ENCODE measurements at regions not wholly inside any gene's neighbourhood (a gene's known extent, or its start where the extent isn't known, plus 50 kb on each side); places are given as distances from the start of the nearest gene placed in this dataset.
"Not testable (repeated sequence)": the region's sequence is repeated elsewhere in the genome, so short reads cannot be mapped to it uniquely, and the experiment has no call there.

GRCh38 chr11:49283911-49284310 lies 75.5 kb upstream of the FOLH1 start:
- H3K9me3 ChIP-seq (ENCODE audit: control insufficient read depth in 2 of 3, low read length in 3 of 3); POLR2A ChIA-PET; intact Hi-C loops (cut with micrococcal nuclease); H3K27me3 Mint-ChIP-seq; ATAC-seq; H3K9me3 Mint-ChIP-seq; H3K4me1 ChIP-seq (ENCODE audit: control insufficient read depth in 2 of 2, insufficient read depth in 2 of 2, low read length in 2 of 2); H3K27ac Mint-ChIP-seq; H3K36me3 Mint-ChIP-seq; H3K36me3 ChIP-seq (ENCODE audit: control insufficient read depth in 2 of 3, insufficient read depth in 3 of 3, low read length in 3 of 3); CTCF ChIA-PET; H3K4me3 Mint-ChIP-seq; H3K27ac ChIP-seq (ENCODE audit: low read depth, low read length); H3K4me1 Mint-ChIP-seq; H3K4me3 ChIP-seq (ENCODE audit: low read length); H3K27me3 ChIP-seq (ENCODE audit: control insufficient read depth in 2 of 2, insufficient read depth in 2 of 2, low read length in 2 of 2); DNase-seq: not testable (repeated sequence)

GRCh38 chr11:49283282-49283681 lies 74.9 kb upstream of the FOLH1 start:
- H3K4me3 Mint-ChIP-seq; H3K27ac Mint-ChIP-seq; H3K27me3 Mint-ChIP-seq; H3K9me3 ChIP-seq (ENCODE audit: control insufficient read depth in 2 of 3, low read length in 3 of 3); H3K36me3 ChIP-seq (ENCODE audit: control insufficient read depth in 2 of 3, insufficient read depth in 3 of 3, low read length in 3 of 3); H3K36me3 Mint-ChIP-seq; ATAC-seq; H3K4me3 ChIP-seq (ENCODE audit: low read length); intact Hi-C loops (cut with micrococcal nuclease); H3K27ac ChIP-seq (ENCODE audit: low read depth, low read length); POLR2A ChIA-PET; H3K27me3 ChIP-seq (ENCODE audit: control insufficient read depth in 2 of 2, insufficient read depth in 2 of 2, low read length in 2 of 2); H3K9me3 Mint-ChIP-seq; H3K4me1 Mint-ChIP-seq; DNase-seq; CTCF ChIA-PET; H3K4me1 ChIP-seq (ENCODE audit: control insufficient read depth in 2 of 2, insufficient read depth in 2 of 2, low read length in 2 of 2): not testable (repeated sequence)

- H3K4me1 Mint-ChIP-seq; intact Hi-C loops (cut with micrococcal nuclease); POLR2A ChIA-PET; H3K36me3 Mint-ChIP-seq; H3K4me3 ChIP-seq (ENCODE audit: low read length); H3K27me3 ChIP-seq (ENCODE audit: control insufficient read depth in 2 of 2, insufficient read depth in 2 of 2, low read length in 2 of 2); DNase-seq; H3K9me3 Mint-ChIP-seq; H3K9me3 ChIP-seq (ENCODE audit: control insufficient read depth in 2 of 3, low read length in 3 of 3); H3K4me1 ChIP-seq (ENCODE audit: control insufficient read depth in 2 of 2, insufficient read depth in 2 of 2, low read length in 2 of 2); H3K4me3 Mint-ChIP-seq; ATAC-seq; CTCF ChIA-PET; H3K27ac ChIP-seq (ENCODE audit: low read depth, low read length); H3K27ac Mint-ChIP-seq; H3K36me3 ChIP-seq (ENCODE audit: control insufficient read depth in 2 of 3, insufficient read depth in 3 of 3, low read length in 3 of 3); H3K27me3 Mint-ChIP-seq: not testable (repeated sequence)
Observed at GRCh38 chr11:49282125-49282524, 73.7 kb upstream of the FOLH1 start.

GRCh38 chr11:49277951-49278350 lies 69.5 kb upstream of the FOLH1 start:
- H3K4me3 Mint-ChIP-seq; CTCF ChIA-PET; DNase-seq; H3K36me3 ChIP-seq (ENCODE audit: control insufficient read depth in 2 of 3, insufficient read depth in 3 of 3, low read length in 3 of 3); POLR2A ChIA-PET; H3K36me3 Mint-ChIP-seq; H3K9me3 ChIP-seq (ENCODE audit: control insufficient read depth in 2 of 3, low read length in 3 of 3); intact Hi-C loops (cut with micrococcal nuclease); H3K27ac ChIP-seq (ENCODE audit: low read depth, low read length); H3K27me3 ChIP-seq (ENCODE audit: control insufficient read depth in 2 of 2, insufficient read depth in 2 of 2, low read length in 2 of 2); H3K27ac Mint-ChIP-seq; ATAC-seq; H3K27me3 Mint-ChIP-seq; H3K4me3 ChIP-seq (ENCODE audit: low read length); H3K4me1 ChIP-seq (ENCODE audit: control insufficient read depth in 2 of 2, insufficient read depth in 2 of 2, low read length in 2 of 2); H3K4me1 Mint-ChIP-seq: not testable (repeated sequence)
- H3K9me3 Mint-ChIP-seq, result peaks cover 0 to 10% (median 2%) of the 10 kb centered on the region in 11 donors
